KMS-11 (cell line): ENCODE measurements at regions not wholly inside any gene's neighbourhood (a gene's known extent, or its start where the extent isn't known, plus 50 kb on each side); places are given as distances from the start of the nearest gene placed in this dataset.

Experiments used
- H2AFZ ChIP-seq: fragments of 200-600 bp; sonication (generic); 2 replicates; pipeline ENCODE4 v1.6.1; 2016; ENCODE audit warnings: antibody characterized with exemption, mixed run types, low read depth
- H3K27ac ChIP-seq: fragments of 200-600 bp; sonication (generic); 2 replicates; pipeline ENCODE4 v1.6.1; 2016; ENCODE audit warnings: mild to moderate bottlenecking, mixed run types
- H3K27me3 ChIP-seq: fragments of 200-600 bp; sonication (generic); 2 replicates; pipeline ENCODE4 v1.6.1; 2017; ENCODE audit warnings: mild to moderate bottlenecking, low read depth, mixed run types, moderate library complexity; ENCODE audit not compliant: insufficient read depth
- H3K36me3 ChIP-seq: fragments of 200-600 bp; sonication (generic); 2 replicates; pipeline ENCODE4 v1.6.1; 2017; ENCODE audit warnings: mild to moderate bottlenecking, mixed run types; ENCODE audit not compliant: insufficient read depth
- H3K4me1 ChIP-seq: fragments of 200-600 bp; sonication (generic); 2 replicates; pipeline ENCODE4 v1.6.1; 2016; ENCODE audit warnings: mild to moderate bottlenecking, low read depth, mixed run types; ENCODE audit not compliant: poor library complexity, severe bottlenecking
- H3K4me2 ChIP-seq: fragments of 200-600 bp; sonication (generic); 2 replicates; pipeline ENCODE4 v1.7.0; 2016; ENCODE audit warnings: mild to moderate bottlenecking, mixed run types
- H3K4me3 ChIP-seq: fragments of 200-600 bp; sonication (generic); IDR thresholded peaks from 2 replicates; pipeline ENCODE4 v1.6.1; 2017; ENCODE audit warnings: low read depth, low read length, mixed read lengths; ENCODE audit not compliant: insufficient read depth
- H3K79me2 ChIP-seq: fragments of 200-600 bp; sonication (generic); 2 replicates; pipeline ENCODE4 v1.6.1; 2016; ENCODE audit warnings: low read depth, mixed run types; ENCODE audit not compliant: insufficient read depth
- H3K9ac ChIP-seq: fragments of 200-600 bp; sonication (generic); 2 replicates; pipeline ENCODE4 v1.6.1; 2016; ENCODE audit warnings: mild to moderate bottlenecking, mixed run types
- H4K20me1 ChIP-seq: fragments of 200-600 bp; sonication (generic); 2 replicates; pipeline ENCODE4 v1.6.1; 2016; ENCODE audit warnings: mild to moderate bottlenecking, mixed run types; ENCODE audit not compliant: insufficient read depth
- CTCF ChIP-seq: fragments of 200-600 bp; sonication (generic); conservative IDR thresholded peaks from 2 replicates; pipeline ENCODE4 v1.6.1; 2017; ENCODE audit warnings: low read depth, mild to moderate bottlenecking, antibody characterized with exemption, low read length, moderate library complexity, mixed read lengths

DNA sequence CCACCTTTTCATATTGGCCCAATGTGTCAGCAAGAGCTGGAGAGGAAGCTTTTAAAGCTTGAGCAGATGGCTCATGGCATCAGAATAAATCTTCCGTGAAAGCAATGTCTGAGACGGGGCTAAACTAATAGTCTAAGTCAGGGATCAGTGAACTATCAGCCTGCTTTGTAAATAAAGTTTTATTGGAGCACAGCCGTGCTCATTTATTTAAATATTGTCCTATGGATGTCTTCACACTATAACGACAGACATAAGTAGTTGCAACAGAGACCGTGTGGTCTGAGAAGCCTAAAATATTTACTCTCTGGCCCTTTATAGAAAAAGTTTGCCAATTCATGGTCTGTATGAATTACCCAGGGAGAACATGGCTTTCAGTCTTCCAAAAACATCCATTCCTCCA, 85.6 kb upstream of the SLC44A1 start:
- no peak overlapping the region for H3K4me2 ChIP-seq

DNA sequence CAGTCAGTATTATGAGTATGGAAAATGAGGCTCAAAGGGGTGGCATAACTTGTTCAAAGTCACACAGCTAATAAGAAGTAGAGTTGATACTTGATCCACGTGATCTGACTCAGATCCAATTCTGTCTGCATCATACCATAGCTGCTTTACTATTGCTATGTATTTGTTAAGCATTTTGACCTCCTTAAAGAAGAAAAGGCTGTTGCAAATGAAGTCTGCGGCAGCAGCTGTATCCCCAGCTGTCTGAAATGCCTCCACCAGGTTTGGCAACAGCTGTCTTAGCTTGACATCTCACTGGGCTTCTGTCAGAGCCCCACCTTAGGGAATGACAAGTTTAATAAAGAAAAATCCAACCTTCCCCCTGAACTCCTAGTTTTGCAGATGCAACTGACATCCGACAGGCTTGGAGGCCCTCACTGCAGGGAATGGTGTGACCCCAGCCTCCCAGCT, 75.6 kb upstream of the SLC44A1 start:
- H3K27ac ChIP-seq, result no peak overlapping the region
- H3K4me1 ChIP-seq, result no peaks in the 10 kb centered on the region
- H3K27me3 ChIP-seq, result no peaks in the 10 kb centered on the region
- TF ChIP-seq CTCF, result no peak
- no peaks in the 10 kb centered on the region for H4K20me1 ChIP-seq
- no peaks in the 10 kb centered on the region for H3K79me2 ChIP-seq
- H3K4me2 ChIP-seq, result no peak overlapping the region
- H3K4me3 ChIP-seq, result no peak overlapping the region
- H2AFZ ChIP-seq, result no peak overlapping the region
- no peaks in the 10 kb centered on the region for H3K36me3 ChIP-seq
- H3K9ac ChIP-seq, result no peak overlapping the region

More for the DNA sequence above, 85.6 kb upstream of the SLC44A1 start:
- Histone ChIP-seq H4K20me1 (no peaks in the 10 kb centered on the region), H3K9ac (no peak overlapping the region), H3K27ac (no peak overlapping the region), H3K79me2 (no peaks in the 10 kb centered on the region), H3K4me3 (no peak overlapping the region), H3K4me1 (peaks cover 43% of the 10 kb centered on the region), H3K36me3 (no peaks in the 10 kb centered on the region), H3K27me3 (no peaks in the 10 kb centered on the region), H2AFZ (no peak overlapping the region)
- TF ChIP-seq CTCF, result no peak

DNA sequence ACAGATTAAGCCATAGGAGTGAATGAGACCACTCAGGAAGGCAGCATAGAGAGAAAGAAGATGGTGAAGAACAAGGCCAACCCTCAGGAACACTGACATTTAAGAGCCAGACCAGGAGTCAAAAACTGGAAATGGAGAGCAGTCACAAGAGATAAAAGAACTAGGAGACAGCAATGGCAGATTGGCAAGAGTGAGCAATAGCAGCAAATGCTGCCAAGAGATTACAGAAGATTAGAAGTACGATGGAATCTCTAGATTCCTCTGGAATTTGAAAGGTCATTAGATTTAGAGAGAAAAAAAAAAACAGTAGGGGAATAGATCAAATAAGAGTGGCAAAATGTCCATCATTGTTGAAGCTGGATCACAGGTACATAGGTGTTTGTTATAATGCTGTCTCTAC, 73.4 kb upstream of the SLC44A1 start:
- Histone ChIP-seq H3K4me3 (no peak overlapping the region), H2AFZ (no peak overlapping the region), H3K27me3 (no peaks in the 10 kb centered on the region), H3K79me2 (no peaks in the 10 kb centered on the region), H3K36me3 (no peaks in the 10 kb centered on the region), H3K9ac (no peak overlapping the region), H3K4me1 (no peaks in the 10 kb centered on the region), H3K27ac (no peak overlapping the region), H3K4me2 (no peak overlapping the region), H4K20me1 (no peaks in the 10 kb centered on the region)
- TF ChIP-seq CTCF, result no peak

DNA sequence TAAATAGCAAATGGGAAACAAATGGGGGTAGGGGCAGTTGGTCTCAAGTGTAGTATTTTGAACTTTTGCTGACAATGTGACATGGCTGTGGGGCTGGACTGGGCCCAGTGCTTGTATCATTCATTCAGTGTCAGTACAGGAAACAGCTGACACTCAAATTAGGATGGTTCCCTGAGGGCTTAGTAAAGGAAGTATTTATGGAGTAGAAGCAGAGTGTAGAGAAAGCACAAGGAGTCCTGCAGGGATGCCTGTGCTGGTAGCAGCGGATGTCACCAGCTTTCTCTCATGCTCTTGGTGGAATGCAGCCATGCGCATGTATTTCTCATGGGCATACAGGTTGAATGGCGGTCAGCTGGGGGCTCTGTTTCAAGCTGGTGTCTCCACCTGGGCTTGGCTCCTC, 72.9 kb upstream of the SLC44A1 start:
- Histone ChIP-seq H2AFZ (no peak overlapping the region), H3K27me3 (no peaks in the 10 kb centered on the region), H3K36me3 (no peaks in the 10 kb centered on the region), H3K4me2 (no peak overlapping the region), H4K20me1 (no peaks in the 10 kb centered on the region), H3K4me1 (no peaks in the 10 kb centered on the region), H3K9ac (no peak overlapping the region), H3K79me2 (no peaks in the 10 kb centered on the region), H3K4me3 (no peak overlapping the region), H3K27ac (no peak overlapping the region)
- no peak for TF ChIP-seq CTCF
